ENCODE measurements at regions not wholly inside any gene's neighbourhood (a gene's known extent, or its start where the extent isn't known, plus 50 kb on each side); places are given as distances from the start of the nearest gene placed in this dataset.

- H3K36me3 ChIP-seq (ENCODE audit: control insufficient read depth in 4 of 4, insufficient read depth in 3 of 4, low read depth in 1 of 4, low read length in 3 of 4): no peaks in the 10 kb centered on the region
- 30% methylated on average over 4 of the region's 4 CpGs for WGBS
- TF ChIP-seq HNF4G (IDR thresholded peaks at IDR 0.05) (no peak), RXRA (IDR thresholded peaks at IDR 0.05) (peak; percentile 65 to 69), HNF4A (conservative IDR thresholded peaks at IDR 0.05) (peak; percentile 49 to 50)
- no peaks in the 10 kb centered on the region for H3K27me3 ChIP-seq (ENCODE audit: control insufficient read depth in 4 of 4, insufficient read depth in 4 of 4, low read length in 3 of 4)
- H3K27ac ChIP-seq (ENCODE audit: low read depth in 1 of 2, low read length in 2 of 2): no peak overlapping the region
- no peaks in the 10 kb centered on the region for H3K9me3 ChIP-seq (ENCODE audit: control insufficient read depth in 4 of 4, low read length in 3 of 4)
- no peak overlapping the region for H3K9ac ChIP-seq (ENCODE audit: low read depth in 1 of 2, low read length in 2 of 2)
- H3K4me3 ChIP-seq (ENCODE audit: low read depth in 1 of 3, low read length in 3 of 3): no peak overlapping the region
- peaks cover 0 to 6% (median 4%) of the 10 kb centered on the region in 4 donors for H3K4me1 ChIP-seq (ENCODE audit: control insufficient read depth in 4 of 4, insufficient read depth in 4 of 4, low read length in 3 of 4)
- no peak for DNase-seq (ENCODE audit: low spot score)
Observed at GRCh38 chr12:74468401-74468800, 69.2 kb upstream of the ATXN7L3B start.

GRCh38 chr12:74476234-74476633, 61.4 kb upstream of the ATXN7L3B start:
- no peaks in the 10 kb centered on the region for H3K27me3 ChIP-seq (ENCODE audit: control insufficient read depth in 4 of 4, insufficient read depth in 4 of 4, low read length in 3 of 4)
- 35% methylated on average over 1 of the region's 1 CpG for WGBS
- H3K4me3 ChIP-seq (ENCODE audit: low read depth in 1 of 3, low read length in 3 of 3): no peak overlapping the region
- DNase-seq (ENCODE audit: low spot score): no peak
- H3K4me1 ChIP-seq (ENCODE audit: control insufficient read depth in 4 of 4, insufficient read depth in 4 of 4, low read length in 3 of 4): peaks cover 0 to 6% (median 4%) of the 10 kb centered on the region in 4 donors
- no peaks in the 10 kb centered on the region for H3K36me3 ChIP-seq (ENCODE audit: control insufficient read depth in 4 of 4, insufficient read depth in 3 of 4, low read depth in 1 of 4, low read length in 3 of 4)
- H3K9ac ChIP-seq (ENCODE audit: low read depth in 1 of 2, low read length in 2 of 2): no peak overlapping the region
- no peak for TF ChIP-seq GABPA (IDR thresholded peaks at IDR 0.05 in 1 of 2, conservative IDR thresholded peaks at IDR 0.05 in 1 of 2)
- no peak for TF ChIP-seq HNF4G (IDR thresholded peaks at IDR 0.05)
- TF ChIP-seq RXRA (IDR thresholded peaks at IDR 0.05): peak in 1 of 2 donors; percentile 22
- TF ChIP-seq, protein P1, sequence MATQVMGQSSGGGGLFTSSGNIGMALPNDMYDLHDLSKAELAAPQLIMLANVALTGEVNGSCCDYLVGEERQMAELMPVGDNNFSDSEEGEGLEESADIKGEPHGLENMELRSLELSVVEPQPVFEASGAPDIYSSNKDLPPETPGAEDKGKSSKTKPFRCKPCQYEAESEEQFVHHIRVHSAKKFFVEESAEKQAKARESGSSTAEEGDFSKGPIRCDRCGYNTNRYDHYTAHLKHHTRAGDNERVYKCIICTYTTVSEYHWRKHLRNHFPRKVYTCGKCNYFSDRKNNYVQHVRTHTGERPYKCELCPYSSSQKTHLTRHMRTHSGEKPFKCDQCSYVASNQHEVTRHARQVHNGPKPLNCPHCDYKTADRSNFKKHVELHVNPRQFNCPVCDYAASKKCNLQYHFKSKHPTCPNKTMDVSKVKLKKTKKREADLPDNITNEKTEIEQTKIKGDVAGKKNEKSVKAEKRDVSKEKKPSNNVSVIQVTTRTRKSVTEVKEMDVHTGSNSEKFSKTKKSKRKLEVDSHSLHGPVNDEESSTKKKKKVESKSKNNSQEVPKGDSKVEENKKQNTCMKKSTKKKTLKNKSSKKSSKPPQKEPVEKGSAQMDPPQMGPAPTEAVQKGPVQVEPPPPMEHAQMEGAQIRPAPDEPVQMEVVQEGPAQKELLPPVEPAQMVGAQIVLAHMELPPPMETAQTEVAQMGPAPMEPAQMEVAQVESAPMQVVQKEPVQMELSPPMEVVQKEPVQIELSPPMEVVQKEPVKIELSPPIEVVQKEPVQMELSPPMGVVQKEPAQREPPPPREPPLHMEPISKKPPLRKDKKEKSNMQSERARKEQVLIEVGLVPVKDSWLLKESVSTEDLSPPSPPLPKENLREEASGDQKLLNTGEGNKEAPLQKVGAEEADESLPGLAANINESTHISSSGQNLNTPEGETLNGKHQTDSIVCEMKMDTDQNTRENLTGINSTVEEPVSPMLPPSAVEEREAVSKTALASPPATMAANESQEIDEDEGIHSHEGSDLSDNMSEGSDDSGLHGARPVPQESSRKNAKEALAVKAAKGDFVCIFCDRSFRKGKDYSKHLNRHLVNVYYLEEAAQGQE (IDR thresholded peaks at IDR 0.05): no peak
- peak; percentile 25 to 29 for TF ChIP-seq HNF4A (conservative IDR thresholded peaks at IDR 0.05)
- no peak for TF ChIP-seq RAD21 (IDR thresholded peaks at IDR 0.05)
- TF ChIP-seq CTCF (IDR thresholded peaks at IDR 0.05; ENCODE audit: low read depth, low read length, missing input control): no peak
- TF ChIP-seq FOXA1 (IDR thresholded peaks at IDR 0.05): peak; percentile 78
- TF ChIP-seq YY1 (IDR thresholded peaks at IDR 0.05): no peak
- no peak for TF ChIP-seq TAF1 (conservative IDR thresholded peaks at IDR 0.05)
- no peak for TF ChIP-seq EGR1 (IDR thresholded peaks at IDR 0.05; ENCODE audit: low read depth in 2 of 2)
- TF ChIP-seq, protein P2, sequence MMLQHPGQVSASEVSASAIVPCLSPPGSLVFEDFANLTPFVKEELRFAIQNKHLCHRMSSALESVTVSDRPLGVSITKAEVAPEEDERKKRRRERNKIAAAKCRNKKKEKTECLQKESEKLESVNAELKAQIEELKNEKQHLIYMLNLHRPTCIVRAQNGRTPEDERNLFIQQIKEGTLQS (IDR thresholded peaks at IDR 0.05): no peak
- TF ChIP-seq, protein P3, sequence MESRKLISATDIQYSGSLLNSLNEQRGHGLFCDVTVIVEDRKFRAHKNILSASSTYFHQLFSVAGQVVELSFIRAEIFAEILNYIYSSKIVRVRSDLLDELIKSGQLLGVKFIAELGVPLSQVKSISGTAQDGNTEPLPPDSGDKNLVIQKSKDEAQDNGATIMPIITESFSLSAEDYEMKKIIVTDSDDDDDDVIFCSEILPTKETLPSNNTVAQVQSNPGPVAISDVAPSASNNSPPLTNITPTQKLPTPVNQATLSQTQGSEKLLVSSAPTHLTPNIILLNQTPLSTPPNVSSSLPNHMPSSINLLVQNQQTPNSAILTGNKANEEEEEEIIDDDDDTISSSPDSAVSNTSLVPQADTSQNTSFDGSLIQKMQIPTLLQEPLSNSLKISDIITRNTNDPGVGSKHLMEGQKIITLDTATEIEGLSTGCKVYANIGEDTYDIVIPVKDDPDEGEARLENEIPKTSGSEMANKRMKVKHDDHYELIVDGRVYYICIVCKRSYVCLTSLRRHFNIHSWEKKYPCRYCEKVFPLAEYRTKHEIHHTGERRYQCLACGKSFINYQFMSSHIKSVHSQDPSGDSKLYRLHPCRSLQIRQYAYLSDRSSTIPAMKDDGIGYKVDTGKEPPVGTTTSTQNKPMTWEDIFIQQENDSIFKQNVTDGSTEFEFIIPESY (IDR thresholded peaks at IDR 0.05): no peak
- TF ChIP-seq JUND (IDR thresholded peaks at IDR 0.05): no peak
- no peak for TF ChIP-seq SP1 (IDR thresholded peaks at IDR 0.05)
- peak; percentile 90 for TF ChIP-seq FOXA2 (IDR thresholded peaks at IDR 0.05)
- no peak for TF ChIP-seq MAX (IDR thresholded peaks at IDR 0.05)
- no peak for TF ChIP-seq NR2F2 (IDR thresholded peaks at IDR 0.05)
- no peaks in the 10 kb centered on the region for H3K9me3 ChIP-seq (ENCODE audit: control insufficient read depth in 4 of 4, low read length in 3 of 4)
- no peak overlapping the region for H3K27ac ChIP-seq (ENCODE audit: low read depth in 1 of 2, low read length in 2 of 2)
